Colon (tissue), 2 donors: ENCODE measurements at regions not wholly inside any gene's neighbourhood (a gene's known extent, or its start where the extent isn't known, plus 50 kb on each side); places are given as distances from the start of the nearest gene placed in this dataset.

Experiments used
- FAIRE-seq: peaks from 2 replicates; lab custom pipeline; 2012; peaks lifted over from hg19 to GRCh38; lab: Jason Lieb, UNC
- donor health status: control.
- donor health status: control.

- no peak for FAIRE-seq
These were observed 200.3 kb upstream of the FAM83B start for GRCh38 chr6:54646069-54646950.

- FAIRE-seq: no peak
These were observed 199.5 kb upstream of the FAM83B start for GRCh38 chr6:54646951-54647664.

- FAIRE-seq: no peak
These were observed 192.2 kb upstream of the FAM83B start for GRCh38 chr6:54654381-54654780.

- FAIRE-seq: no peak
These were observed 191.4 kb upstream of the FAM83B start for GRCh38 chr6:54655162-54655561.

- no peak for FAIRE-seq
These were observed 181.3 kb upstream of the FAM83B start for GRCh38 chr6:54665278-54665677.

GRCh38 chr6:54680531-54680930 lies 166.0 kb upstream of the FAM83B start:
- no peak for FAIRE-seq

GRCh38 chr6:54681267-54681666 lies 165.3 kb upstream of the FAM83B start:
- no peak for FAIRE-seq

- no peak for FAIRE-seq
These were observed 164.6 kb upstream of the FAM83B start for GRCh38 chr6:54681987-54682386.

- FAIRE-seq: no peak
These were observed 157.0 kb upstream of the FAM83B start for GRCh38 chr6:54689620-54690019.

GRCh38 chr6:54690596-54690995 lies 156.0 kb upstream of the FAM83B start:
- no peak for FAIRE-seq

GRCh38 chr6:54694928-54695532 lies 151.5 kb upstream of the FAM83B start:
- FAIRE-seq: no peak

- FAIRE-seq: no peak
These were observed 150.8 kb upstream of the FAM83B start for GRCh38 chr6:54695815-54696214.

- FAIRE-seq: no peak
These were observed 149.1 kb upstream of the FAM83B start for GRCh38 chr6:54697424-54697823.

- no peak for FAIRE-seq
These were observed 147.6 kb upstream of the FAM83B start for GRCh38 chr6:54698974-54699373.

- no peak for FAIRE-seq
These were observed 146.4 kb upstream of the FAM83B start for GRCh38 chr6:54700158-54700557.

- FAIRE-seq: no peak
These were observed 143.8 kb upstream of the FAM83B start for GRCh38 chr6:54702772-54703171.

- FAIRE-seq: no peak
These were observed 140.2 kb upstream of the FAM83B start for GRCh38 chr6:54706391-54706790.

GRCh38 chr6:54706844-54707605 lies 139.5 kb upstream of the FAM83B start:
- FAIRE-seq: no peak

GRCh38 chr6:54710456-54710855 lies 136.1 kb upstream of the FAM83B start:
- no peak for FAIRE-seq

GRCh38 chr6:54716010-54716409 lies 130.6 kb upstream of the FAM83B start:
- FAIRE-seq: no peak

GRCh38 chr6:54716877-54717276 lies 129.7 kb upstream of the FAM83B start:
- FAIRE-seq: no peak

- FAIRE-seq: peak; percentile 18
These were observed 128.6 kb upstream of the FAM83B start for GRCh38 chr6:54717849-54718455.
